ENCODE measurements at regions not wholly inside any gene's neighbourhood (a gene's known extent, or its start where the extent isn't known, plus 50 kb on each side); places are given as distances from the start of the nearest gene placed in this dataset.
A peak's percentile ranks its signal among the peaks of the same experiment; 100 is the strongest.
"Not testable (repeated sequence)": the region's sequence is repeated elsewhere in the genome, so short reads cannot be mapped to it uniquely, and the experiment has no call there.

DNA sequence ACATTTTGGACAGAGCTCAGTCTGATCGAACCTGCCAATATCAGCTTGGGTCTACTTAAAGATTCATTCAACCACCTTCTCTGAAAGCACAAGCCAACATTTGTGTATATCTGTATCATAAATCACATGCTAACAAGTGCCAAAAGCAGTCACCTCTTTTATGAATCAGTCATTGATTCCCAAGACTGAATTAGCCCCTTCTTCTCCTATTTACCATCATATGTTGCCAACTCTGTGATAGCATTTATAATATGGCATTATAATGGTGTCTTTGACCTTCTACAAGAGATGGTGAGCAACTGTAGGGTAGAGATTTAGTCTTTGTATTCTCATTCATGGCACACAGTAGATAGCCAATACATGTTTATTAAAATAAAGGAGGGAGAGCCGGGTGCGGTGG, 61.4 kb downstream of the DDX53 start:
- no peak for DNase-seq

- DNase-seq, result no peak
These were observed 62.6 kb downstream of the DDX53 start for GRCh38 chrX:23062359-23062758.

GRCh38 chrX:23066588-23067281, 67.0 kb downstream of the DDX53 start:
- DNase-seq, result no peak

- not testable (repeated sequence) for DNase-seq
These were observed 75.7 kb downstream of the DDX53 start for GRCh38 chrX:23075461-23075860.

DNA sequence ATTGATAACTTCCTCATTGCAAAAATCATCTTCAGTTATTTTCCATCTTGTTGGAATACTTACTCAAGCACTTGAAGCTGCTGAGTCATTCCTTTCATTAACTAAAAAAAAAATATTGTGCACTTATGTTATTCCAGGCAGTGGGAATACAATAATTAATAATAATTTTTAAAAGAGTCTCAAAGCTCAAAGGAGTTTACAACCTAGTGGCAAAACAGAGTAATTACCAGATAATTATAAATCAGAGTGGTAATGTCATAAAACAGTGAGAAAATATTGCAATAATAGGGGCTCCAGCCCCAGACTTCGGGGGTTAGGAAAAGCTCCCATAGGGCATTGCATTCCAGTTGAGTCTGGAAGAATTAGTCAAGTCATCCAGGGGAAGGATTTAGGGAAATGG, 79.6 kb downstream of the DDX53 start:
- DNase-seq, result no peak

GRCh38 chrX:23100826-23101225, 101.1 kb downstream of the DDX53 start:
- DNase-seq, result no peak

DNA sequence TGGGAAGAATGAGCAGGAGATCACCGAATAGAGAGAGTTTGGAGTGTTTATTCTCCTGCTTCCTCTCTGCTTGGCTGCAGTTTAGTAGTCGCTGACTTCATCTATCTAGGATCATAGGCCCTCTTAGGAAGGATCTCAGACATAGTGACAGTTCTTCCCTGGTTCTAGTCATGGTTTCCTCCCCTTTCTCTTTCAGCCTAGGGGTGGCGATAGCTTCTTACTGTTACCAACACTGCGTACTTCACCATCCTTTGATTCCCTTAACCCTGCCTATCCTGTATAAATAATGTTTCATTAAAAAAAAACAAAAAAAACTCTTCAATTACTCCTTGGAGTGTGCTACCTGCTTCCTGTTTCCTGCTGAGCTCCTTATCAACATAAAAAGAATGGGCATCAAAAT, 103.8 kb downstream of the DDX53 start:
- DNase-seq, result no peak

DNA sequence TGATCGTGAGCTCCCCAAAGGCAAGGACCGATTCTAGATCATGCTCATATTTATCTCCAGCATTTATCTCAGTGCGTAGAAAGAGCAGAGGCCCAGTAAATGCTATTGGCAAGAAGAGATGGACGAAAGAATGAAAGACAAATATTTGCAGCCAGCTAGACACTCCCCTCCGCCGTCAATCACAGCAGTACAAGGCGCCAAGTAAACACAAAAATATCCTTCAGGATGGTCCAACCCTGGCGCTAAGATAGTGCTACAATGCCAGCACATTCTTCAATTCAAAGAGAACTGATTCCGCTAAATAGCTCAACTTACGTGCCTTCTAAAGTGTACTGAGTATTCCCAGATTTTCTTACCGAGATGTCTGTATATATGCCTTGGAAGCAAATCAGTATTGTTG, 114.5 kb downstream of the DDX53 start:
- no peak for DNase-seq

DNA sequence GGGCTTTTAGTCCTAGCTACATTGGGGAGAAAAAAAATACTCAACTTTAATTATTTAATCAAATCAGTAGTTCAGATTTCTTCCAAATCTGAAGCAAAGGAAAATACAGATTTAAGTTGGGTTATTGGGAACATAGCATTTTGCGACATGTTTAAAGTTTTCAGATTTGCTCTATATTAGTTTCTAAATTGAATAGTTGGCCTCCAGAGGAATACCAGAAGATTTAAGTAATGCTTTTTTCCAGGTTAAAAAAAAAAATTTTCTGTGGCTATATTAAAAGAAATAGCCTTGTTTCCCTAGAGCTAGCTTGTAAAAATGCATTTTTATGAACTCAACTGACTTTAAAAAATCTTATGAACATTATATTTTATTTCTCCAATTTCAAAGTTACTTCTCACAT, 115.9 kb downstream of the DDX53 start:
- DNase-seq, result no peak

DNA sequence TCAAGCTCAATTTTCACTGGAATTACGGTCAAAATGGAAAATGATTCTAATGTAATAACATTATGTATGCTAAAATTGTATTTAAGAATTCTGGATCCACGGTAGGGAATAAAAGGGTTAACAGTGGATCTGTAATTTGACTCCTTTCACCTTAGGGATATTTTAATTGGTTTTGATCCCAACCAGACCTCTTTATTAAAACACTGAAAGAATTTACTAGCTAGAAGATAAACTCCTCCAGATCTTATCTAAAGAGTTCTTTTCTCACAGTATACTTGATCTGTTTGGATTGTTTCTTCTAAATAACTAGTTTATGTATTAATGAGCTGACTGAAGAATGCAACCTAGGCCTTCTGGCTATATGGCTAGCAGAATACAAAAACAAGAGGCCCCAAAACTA, 118.4 kb downstream of the DDX53 start:
- DNase-seq, result no peak

DNA sequence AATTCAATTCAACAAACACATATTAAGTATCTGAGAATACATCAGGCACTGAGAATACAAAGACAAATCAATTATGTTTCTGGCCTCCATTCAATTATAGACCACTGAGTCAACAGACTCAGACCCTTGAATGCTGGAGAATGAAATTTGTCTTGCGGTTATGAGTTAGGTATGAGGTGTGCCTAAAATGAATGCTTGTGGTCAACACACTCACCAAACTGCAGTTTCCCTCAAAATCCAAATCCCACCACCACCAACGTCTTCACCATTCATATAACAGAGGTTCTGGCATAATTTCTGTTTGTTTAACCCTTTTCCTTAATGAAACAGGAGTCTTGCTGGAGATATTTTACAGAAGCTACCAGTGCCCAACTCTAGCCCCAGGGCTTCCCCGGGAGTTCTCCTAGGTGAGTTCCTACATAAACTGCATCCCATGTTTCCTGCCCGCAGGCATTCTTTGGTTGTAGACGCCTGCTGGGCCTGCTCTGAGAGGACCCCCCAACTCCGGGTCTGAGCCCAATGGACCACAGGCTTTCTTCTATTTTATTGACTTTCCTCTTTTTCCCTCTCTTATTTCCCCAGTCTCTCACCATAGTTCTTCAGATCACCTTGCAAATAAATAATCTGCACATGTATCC, 119.2 kb downstream of the DDX53 start:
- DNase-seq, result no peak

DNA sequence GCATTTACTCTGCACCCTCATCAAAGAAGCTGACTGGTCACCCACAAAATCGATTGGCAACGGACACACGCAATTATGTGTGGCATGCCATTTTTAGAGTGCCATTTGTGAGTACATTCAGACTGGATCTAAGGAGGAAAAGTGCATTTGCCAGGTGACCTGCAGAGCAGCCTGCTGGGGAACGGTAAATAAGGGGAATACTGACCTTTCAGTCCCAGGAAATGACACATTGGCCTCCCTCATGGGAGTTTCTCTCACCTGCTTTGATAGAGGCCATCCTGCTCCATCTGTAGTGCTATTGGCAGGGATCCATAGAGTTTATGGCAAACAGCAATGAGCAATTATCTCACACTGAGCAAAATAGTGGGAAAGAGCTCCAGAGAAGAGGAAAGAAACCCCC, 127.8 kb downstream of the DDX53 start:
- no peak for DNase-seq

DNA sequence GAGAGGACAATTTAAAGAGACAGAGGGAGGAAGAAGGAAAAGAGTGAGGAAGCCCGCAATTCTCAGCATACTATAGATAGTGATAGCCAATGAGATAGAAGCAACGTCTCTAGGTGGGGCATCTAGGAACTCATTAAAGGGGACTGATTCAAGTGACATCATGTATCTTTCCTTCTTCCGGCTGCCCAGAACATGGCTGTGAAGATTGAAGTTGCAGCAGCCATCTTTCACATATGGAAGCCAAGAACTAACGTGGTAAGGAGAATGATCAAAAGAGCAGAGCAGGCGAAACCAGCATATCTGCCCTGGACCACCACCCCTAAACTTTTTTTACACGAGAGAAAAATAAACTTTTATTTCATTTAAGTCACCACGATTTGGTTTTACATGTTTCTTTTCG, 133.8 kb downstream of the DDX53 start:
- no peak for DNase-seq

- DNase-seq, result no peak
These were observed 134.4 kb downstream of the DDX53 start for GRCh38 chrX:23134136-23134535.

DNA sequence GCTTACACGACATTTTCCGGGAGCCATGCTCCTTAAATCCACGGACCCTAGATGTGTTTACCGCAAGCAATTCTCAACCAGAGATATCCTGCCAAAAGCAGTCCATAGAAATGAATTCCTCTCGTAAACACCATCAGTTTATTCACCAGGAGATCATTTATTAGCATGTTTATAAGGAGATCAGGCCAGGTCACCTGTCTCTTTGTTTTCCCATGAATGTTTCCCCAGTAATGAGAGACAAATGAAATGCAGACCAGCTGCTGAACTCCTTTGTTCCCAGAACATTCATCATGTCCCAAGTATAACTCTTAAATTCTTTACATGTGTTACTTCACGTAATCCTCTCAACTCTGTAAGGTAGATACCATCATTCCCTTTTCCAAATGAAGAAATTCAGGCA, 137.1 kb downstream of the DDX53 start:
- no peak for DNase-seq

DNA sequence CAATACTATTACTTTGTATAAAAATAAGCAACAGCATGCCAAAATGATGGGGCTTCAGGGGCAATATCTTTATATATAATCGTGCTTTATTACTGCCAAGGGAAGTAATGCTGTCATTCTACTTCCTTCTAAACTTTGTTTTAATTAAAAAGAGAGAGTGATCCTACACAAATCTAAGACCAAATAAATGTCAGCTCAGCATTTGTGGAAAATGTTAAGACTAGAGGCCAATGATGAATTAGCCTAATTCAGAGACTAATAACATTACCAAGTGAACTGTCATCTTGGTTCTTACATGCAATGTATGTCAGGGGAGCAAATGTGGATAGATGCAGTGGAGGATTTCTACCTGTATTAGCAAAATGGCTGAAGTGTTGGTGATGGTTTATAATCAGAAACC, 166.4 kb upstream of the PTCHD1 start:
- DNase-seq, result no peak

GRCh38 chrX:23185951-23186350, 148.7 kb upstream of the PTCHD1 start:
- DNase-seq, result no peak

DNA sequence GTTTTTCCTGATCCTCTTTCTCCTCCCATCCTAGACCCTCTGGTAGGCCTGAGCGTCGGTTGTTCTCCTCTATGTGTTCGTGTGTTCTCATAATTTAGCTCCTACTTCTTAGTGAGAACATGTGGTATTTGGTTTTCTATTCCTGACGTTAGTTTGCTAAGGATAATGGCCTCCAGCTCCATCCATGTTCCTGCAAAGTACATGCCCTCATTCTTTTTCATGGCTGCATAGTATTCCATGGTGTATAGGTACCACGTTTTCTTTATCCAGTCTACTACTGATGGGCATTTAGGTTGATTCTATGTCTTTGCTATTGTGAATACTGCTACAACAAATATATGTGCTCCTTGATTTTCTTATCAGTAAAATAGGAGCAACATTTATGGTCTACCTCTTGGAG, 146.8 kb upstream of the PTCHD1 start:
- no peak for DNase-seq

DNA sequence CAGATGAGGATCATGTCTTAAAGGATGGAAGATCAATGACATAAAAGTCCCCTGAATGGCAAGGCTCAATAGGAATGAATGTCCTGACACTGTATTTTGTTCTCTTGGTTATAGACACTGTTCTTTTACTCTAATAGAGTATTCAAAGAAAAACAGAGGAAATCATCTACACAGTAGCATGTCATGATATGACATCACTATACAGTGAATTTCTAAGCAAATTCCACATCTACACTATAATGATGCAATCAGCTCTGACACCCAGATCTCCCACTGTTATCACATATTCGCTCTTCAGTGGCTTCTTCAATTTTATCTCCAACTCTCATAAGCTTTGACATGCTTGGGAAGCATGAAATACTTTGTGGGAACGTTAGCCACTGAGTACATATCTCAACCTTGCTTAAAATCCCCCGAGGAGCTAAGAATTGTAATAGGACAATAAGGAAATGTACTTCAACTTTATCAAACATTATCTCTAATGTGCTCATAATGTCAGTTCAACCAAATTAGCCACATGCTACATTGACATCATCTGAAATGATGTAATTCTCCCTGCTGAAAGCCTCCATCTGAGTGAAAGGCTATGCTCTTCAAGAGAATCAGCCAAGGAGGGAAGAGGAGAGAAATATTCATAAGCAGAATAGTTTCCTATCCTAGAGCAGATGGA, 139.6 kb upstream of the PTCHD1 start:
- DNase-seq, result peak; percentile 32

- DNase-seq, result no peak
These were observed 138.9 kb upstream of the PTCHD1 start for GRCh38 chrX:23195761-23196160.

DNA sequence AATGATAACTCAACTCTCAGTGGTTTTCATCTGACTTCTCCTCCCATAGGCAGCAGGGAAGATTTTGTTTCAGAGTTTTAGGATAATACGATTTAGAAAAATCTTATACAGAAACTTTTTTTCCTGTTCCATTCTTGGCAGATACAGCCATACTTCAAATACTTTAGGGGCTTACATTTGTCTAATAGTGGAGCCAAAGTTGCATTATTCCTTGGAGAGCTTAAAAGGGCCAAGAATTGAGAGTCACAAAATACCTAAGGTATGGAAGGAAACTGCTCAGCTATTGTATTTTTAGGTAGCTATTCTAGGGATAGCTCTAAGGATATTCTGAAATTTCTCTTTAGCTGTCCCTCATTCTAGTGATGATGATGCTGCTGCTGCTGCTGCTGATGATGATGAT, 132.9 kb upstream of the PTCHD1 start:
- no peak for DNase-seq

GRCh38 chrX:23202326-23202725, 132.3 kb upstream of the PTCHD1 start:
- no peak for DNase-seq

GRCh38 chrX:23223169-23223568, 111.5 kb upstream of the PTCHD1 start:
- DNase-seq, result no peak

GRCh38 chrX:23228454-23228853, 106.2 kb upstream of the PTCHD1 start:
- no peak for DNase-seq

All from fibroblast of skin of scalp (primary cell).